HL-60 (cell line): ENCODE measurements at regions not wholly inside any gene's neighbourhood (a gene's known extent, or its start where the extent isn't known, plus 50 kb on each side); places are given as distances from the start of the nearest gene placed in this dataset.

Experiments
- CTCF ChIP-seq: IDR thresholded peaks from one replicate; pipeline ENCODE4 v1.5.1; 2011; ENCODE audit warnings: low read length, control low read depth, inconsistent platforms; ENCODE audit not compliant: insufficient read depth
- GABPA ChIP-seq: IDR thresholded peaks from 2 replicates; pipeline ENCODE4 v1.6.1; 2012; ENCODE audit warnings: low read depth
- POLR2AphosphoS5 ChIP-seq: IDR thresholded peaks from 2 replicates; pipeline ENCODE4 v1.6.1; 2012; ENCODE audit warnings: low read depth
- REST ChIP-seq: IDR thresholded peaks from 2 replicates; pipeline ENCODE4 v1.6.1; 2012; ENCODE audit warnings: low read depth; ENCODE audit not compliant: insufficient replicate concordance
- SPI1 ChIP-seq: IDR thresholded peaks from 2 replicates; pipeline ENCODE4 v1.6.1; 2012; ENCODE audit warnings: low read depth, mild to moderate bottlenecking, borderline replicate concordance

DNA sequence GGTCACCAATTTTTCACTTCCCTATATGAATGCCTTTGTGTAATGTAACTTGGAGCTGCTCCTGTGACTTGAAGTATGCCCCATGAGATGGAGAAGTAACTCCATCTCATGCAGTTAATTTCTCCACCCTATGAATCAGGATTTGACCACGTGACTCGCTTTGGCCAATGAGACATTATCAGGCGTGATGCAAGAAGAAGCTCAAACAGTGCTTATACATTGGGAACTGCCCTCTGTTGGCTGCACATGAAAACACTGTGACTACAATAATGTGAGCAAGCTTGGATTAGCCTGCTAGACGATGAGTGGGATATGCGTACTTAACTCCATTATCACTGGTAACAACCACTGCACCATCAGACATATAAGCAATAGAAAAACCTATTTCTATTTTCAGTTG lies 684.4 kb downstream of the PLA2G4A start:
- no peak for TF ChIP-seq REST
- no peak for TF ChIP-seq CTCF
- TF ChIP-seq GABPA: no peak
- no peak for TF ChIP-seq POLR2AphosphoS5
- no peak for TF ChIP-seq SPI1
